HepG2 (cell line): ENCODE measurements at regions not wholly inside any gene's neighbourhood (a gene's known extent, or its start where the extent isn't known, plus 50 kb on each side); places are given as distances from the start of the nearest gene placed in this dataset.

Experiments
- ATAC-seq: fragments of 200-7000 bp; cut with Tn5 transposase; 3 replicates; pipeline ENCODE4 v1.9.1; 2020; ENCODE audit warnings: mild to moderate bottlenecking, moderate library complexity
- BruUV-seq: library from RNA; stranded (reverse); fragments of 400-500 nt; replicated peaks from 2 replicates; lab custom pipeline; 2021; lab: Mats Ljungman, UMichigan
- CTCF ChIA-PET: fragments of 300-600 bp; formaldehyde crosslinking; extraction: SDS; loops from one replicate; lab custom pipeline; 2021; ENCODE audit warnings: low total read pairs, inconsistent platforms, low intra/inter-chr PET ratio; lab: Yijun Ruan, JAX
- POLR2A ChIA-PET: fragments of 350-600 bp; sonication (Branson Sonifier 250); formaldehyde crosslinking; loops from one replicate; lab custom pipeline; 2020; ENCODE audit warnings: antibody characterized with exemption, inconsistent platforms; lab: Yijun Ruan, JAX
- DNase-seq: peaks from one replicate; pipeline ENCODE4 v3.0.0-alpha.2; 2015; ENCODE audit warnings: low spot score
- FAIRE-seq: peaks from 3 replicates; lab custom pipeline; 2011; peaks lifted over from hg19 to GRCh38; lab: Jason Lieb, UNC
- H2AFZ ChIP-seq: one replicate; pipeline ENCODE4 v1.6.1; 2011; ENCODE audit warnings: low read length, inconsistent platforms
- H3K27ac ChIP-seq: fragments of 300-600 bp; 3 replicates; pipeline ENCODE4 v1.8.0; 2011; ENCODE audit warnings: mixed run types, mild to moderate bottlenecking, mixed read lengths, low read length, inconsistent platforms; ENCODE audit not compliant: insufficient read depth; ENCODE audit errors: extremely low read length
- H3K27me3 ChIP-seq, 2 experiments: fragments of 200-600 bp in 1 of 2; 2 replicates in 1 of 2; 3 replicates in 1 of 2; pipeline versions ENCODE4 v1.6.0 to v1.8.0; 2011; ENCODE audit warnings: low read length in 2 of 2, mild to moderate bottlenecking in 2 of 2, moderate library complexity in 2 of 2, inconsistent platforms in 1 of 2; ENCODE audit not compliant: insufficient read depth in 2 of 2, control insufficient read depth in 1 of 2
- H3K36me3 ChIP-seq, 2 experiments: fragments of 200-600 bp in 1 of 2; replicated peaks in 1 of 2; 2 replicates in 1 of 2; 3 replicates in 1 of 2; pipeline versions ENCODE4 v1.5.1 to v1.8.0; 2011; ENCODE audit warnings: low read length in 2 of 2, inconsistent platforms in 1 of 2; ENCODE audit not compliant: insufficient read depth in 2 of 2, control insufficient read depth in 1 of 2
- H3K4me1 ChIP-seq: 2 replicates; pipeline ENCODE4 v1.5.1; 2012; ENCODE audit warnings: low read length, inconsistent platforms; ENCODE audit not compliant: insufficient read depth
- H3K4me2 ChIP-seq: 2 replicates; pipeline ENCODE4 v1.6.0; 2011; ENCODE audit warnings: low read depth, low read length, inconsistent platforms
- H3K4me3 ChIP-seq, 3 experiments: fragments of 200-600 bp in 1 of 3; sonication (generic), shearing (Covaris generic) in 1 of 3; replicated peaks in 1 of 3; 2 replicates each; pipeline ENCODE4 v1.5.1; 2011 to 2016; ENCODE audit warnings: low read length in 3 of 3, inconsistent platforms in 2 of 3, low read depth in 2 of 3, mild to moderate bottlenecking in 2 of 3, control low read depth in 1 of 3, mixed read lengths in 1 of 3; ENCODE audit not compliant: insufficient read depth in 1 of 3
- H3K79me2 ChIP-seq: one replicate; pipeline ENCODE4 v1.6.1; 2011; ENCODE audit warnings: low read length, inconsistent platforms; ENCODE audit not compliant: insufficient read depth
- H3K9ac ChIP-seq: 2 replicates; pipeline ENCODE4 v1.6.0; 2011; ENCODE audit warnings: mild to moderate bottlenecking, low read depth, low read length, inconsistent platforms; ENCODE audit not compliant: insufficient read depth
- H3K9me3 ChIP-seq: 2 replicates; pipeline ENCODE4 v1.5.1; 2012; ENCODE audit warnings: mild to moderate bottlenecking, low read length
- H4K20me1 ChIP-seq: 2 replicates; pipeline ENCODE4 v1.6.0; 2011; ENCODE audit warnings: inconsistent platforms, mild to moderate bottlenecking, low read length, moderate library complexity; ENCODE audit not compliant: insufficient read depth
- AGO1 ChIP-seq: fragments of 200-400 bp; formaldehyde crosslinking; IDR thresholded peaks from 2 replicates; pipeline ENCODE4 v1.6.1; 2017; ENCODE audit warnings: mild to moderate bottlenecking, low read depth, low read length, moderate library complexity; ENCODE audit not compliant: poor library complexity, severe bottlenecking
- ATAD3A ChIP-seq: sonication (generic); formaldehyde crosslinking; IDR thresholded peaks from 2 replicates; pipeline ENCODE4 v1.4.0; 2020; ENCODE audit warnings: missing genetic modification reagents
- BORCS8-MEF2B ChIP-seq: sonication (generic); formaldehyde crosslinking; IDR thresholded peaks from 2 replicates; pipeline ENCODE4 v1.8.0; 2022; ENCODE audit warnings: mild to moderate bottlenecking, missing genetic modification reagents
- BRD4 ChIP-seq: sonication (generic); formaldehyde crosslinking; IDR thresholded peaks from 2 replicates; pipeline ENCODE4 v1.4.0; 2020; ENCODE audit warnings: missing genetic modification reagents
- HHEX ChIP-seq: IDR thresholded peaks from 2 replicates; pipeline ENCODE4 v1.6.1; 2016; ENCODE audit warnings: control low read depth
- HNRNPL ChIP-seq: fragments of 200-400 bp; formaldehyde crosslinking; IDR thresholded peaks from 2 replicates; pipeline ENCODE4 v1.6.1; 2017; ENCODE audit warnings: mild to moderate bottlenecking, low read depth, low read length
- MED13 ChIP-seq: sonication (generic); formaldehyde crosslinking; IDR thresholded peaks from 2 replicates; pipeline ENCODE4 v1.5.0; 2020; ENCODE audit warnings: missing genetic modification reagents
- NBN ChIP-seq: fragments of 450-650 bp; conservative IDR thresholded peaks from 2 replicates; pipeline ENCODE4 v1.6.1; 2017
- NFIC ChIP-seq: IDR thresholded peaks from 2 replicates; pipeline ENCODE4 v1.6.1; 2012; ENCODE audit warnings: mild to moderate bottlenecking, low read length, inconsistent platforms
- NPAS2 ChIP-seq: sonication (generic); formaldehyde crosslinking; IDR thresholded peaks from 2 replicates; pipeline ENCODE4 v1.8.0; 2022; ENCODE audit warnings: mild to moderate bottlenecking, missing genetic modification reagents, borderline replicate concordance
- PHB2 ChIP-seq: fragments of 450-650 bp; IDR thresholded peaks from 2 replicates; pipeline ENCODE4 v1.6.1; 2018; ENCODE audit not compliant: partially characterized antibody
- PHF8 ChIP-seq: sonication (generic); formaldehyde crosslinking; IDR thresholded peaks from 2 replicates; pipeline ENCODE4 v1.5.0; 2020; ENCODE audit warnings: missing genetic modification reagents
- RAD51 ChIP-seq: fragments of 450-650 bp; IDR thresholded peaks from 2 replicates; pipeline ENCODE4 v1.6.1; 2016; ENCODE audit warnings: borderline replicate concordance
- RFXANK ChIP-seq: IDR thresholded peaks from 2 replicates; pipeline ENCODE4 v1.6.1; 2016
- TBP ChIP-seq: sonication (generic); formaldehyde crosslinking; IDR thresholded peaks from 2 replicates; pipeline ENCODE4 v1.5.0; 2020; ENCODE audit warnings: missing genetic modification reagents
- TOE1 ChIP-seq: sonication (generic); formaldehyde crosslinking; IDR thresholded peaks from 2 replicates; pipeline ENCODE4 v1.4.0; 2020; ENCODE audit warnings: mild to moderate bottlenecking, missing genetic modification reagents
- ZFY ChIP-seq: sonication (generic); formaldehyde crosslinking; IDR thresholded peaks from 2 replicates; pipeline ENCODE4 v1.4.0; 2020; ENCODE audit warnings: missing genetic modification reagents
- ZKSCAN8 ChIP-seq: IDR thresholded peaks from 2 replicates; pipeline ENCODE4 v1.6.1; 2016; ENCODE audit warnings: borderline replicate concordance, missing genetic modification reagents, missing compliant biosample characterization
- ZNF431 ChIP-seq: sonication (generic); formaldehyde crosslinking; IDR thresholded peaks from 2 replicates; pipeline ENCODE4 v1.9.0; 2022; ENCODE audit warnings: missing genetic modification reagents, low read depth, mild to moderate bottlenecking, borderline replicate concordance
- ZNF672 ChIP-seq: sonication (generic); formaldehyde crosslinking; IDR thresholded peaks from 2 replicates; pipeline ENCODE4 v1.8.1; 2022; ENCODE audit warnings: missing genetic modification reagents
- WGBS: methylation state at CpG from one replicate; pipeline ENCODE4 v1.1.6; 2017; ENCODE audit warnings: low lambda C conversion rate; 5-methylcytosine and 5-hydroxymethylcytosine counted together
- in situ Hi-C: cut with HindIII; loops from 2 replicates; pipeline ENCODE4 v1.10.0; 2017; ENCODE audit warnings: low pct_unique_long_range_greater_than_20kb; ENCODE audit not compliant: extremely low pct_ligation_motif_present
- intact Hi-C: fragments of 100-400 bp; cut with micrococcal nuclease; formaldehyde crosslinking; loops from one replicate; pipeline ENCODE4 v1.10.0; 2022; ENCODE audit not compliant: unreplicated experiment
- TF ChIP-seq, protein P1 (sequence below): sonication (generic); formaldehyde crosslinking; IDR thresholded peaks from 2 replicates; pipeline ENCODE4 v1.4.0; 2020; ENCODE audit warnings: missing genetic modification reagents
- TF ChIP-seq, protein P2 (sequence below): sonication (generic); formaldehyde crosslinking; IDR thresholded peaks from 2 replicates; pipeline ENCODE4 v1.9.0; 2022; ENCODE audit warnings: low read depth, missing genetic modification reagents
- TF ChIP-seq, protein P3 (sequence below): sonication (generic); formaldehyde crosslinking; IDR thresholded peaks from 2 replicates; pipeline ENCODE4 v1.5.0; 2020; ENCODE audit warnings: missing genetic modification reagents
- TF ChIP-seq, protein P4 (sequence below): sonication (generic); formaldehyde crosslinking; IDR thresholded peaks from 2 replicates; pipeline ENCODE4 v1.8.0; 2022; ENCODE audit warnings: missing genetic modification reagents, mild to moderate bottlenecking, borderline replicate concordance

DNA sequence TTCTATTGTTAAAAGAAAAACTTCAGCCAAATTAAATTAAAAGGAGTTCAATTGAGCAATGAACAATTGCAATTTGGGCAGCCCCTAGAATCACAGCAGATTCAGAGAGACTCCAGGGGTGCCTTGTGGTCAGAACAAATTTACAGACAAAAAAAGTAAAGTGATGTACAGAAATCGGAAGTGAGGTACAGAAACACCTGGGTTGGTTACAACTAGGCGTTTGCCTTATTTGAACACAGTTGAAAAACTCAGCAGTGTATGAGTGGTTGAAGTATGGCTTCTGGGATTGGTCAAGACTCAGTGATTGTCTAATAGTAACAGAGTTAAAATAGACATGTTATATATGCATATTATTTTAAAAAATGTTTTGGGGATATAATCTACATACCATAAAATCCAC lies 98.5 kb upstream of the ZSWIM2 start (continued):
- TF ChIP-seq MED13 (CRISPR knock-in tag) (no peak), NFIC (no peak), NBN (no peak), ZNF672 (CRISPR knock-in tag) (no peak), BORCS8-MEF2B (CRISPR knock-in tag) (no peak), TBP (CRISPR knock-in tag) (no peak), ATAD3A (no peak), NPAS2 (CRISPR knock-in tag) (no peak)

DNA sequence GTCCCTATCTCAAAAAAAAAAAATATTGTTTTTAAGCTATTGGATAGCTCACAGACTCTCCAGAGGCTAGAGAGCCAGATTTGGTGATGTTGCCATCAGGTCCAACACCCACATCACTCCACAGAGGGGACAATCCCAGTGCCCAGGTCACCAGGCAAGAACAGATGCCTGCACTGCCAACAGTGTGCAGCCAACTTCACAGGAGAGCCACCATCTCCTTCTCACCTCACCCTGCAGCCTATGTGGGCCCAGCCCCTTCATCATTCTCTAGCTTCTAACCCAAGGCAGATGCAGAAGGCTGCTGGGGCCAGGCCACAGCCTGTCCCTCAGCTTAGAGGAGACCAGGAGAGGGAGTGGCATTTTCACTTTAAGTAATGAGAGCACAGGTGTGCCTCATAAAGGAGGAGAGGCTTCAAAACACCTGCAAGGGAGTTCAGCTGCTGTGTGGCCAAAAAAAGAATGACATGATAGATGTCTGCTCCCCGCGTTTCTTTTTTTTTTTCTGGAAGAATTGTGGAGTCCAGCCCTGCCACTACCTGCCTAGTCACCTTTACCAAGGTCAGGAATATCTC lies 98.0 kb upstream of the ZSWIM2 start:
- H3K36me3 ChIP-seq, result no peaks in the 10 kb centered on the region
- intact Hi-C loops, result no loop called here
- H3K4me1 ChIP-seq, result no peaks in the 10 kb centered on the region
- no TSS peak for BruUV-seq
- DNase-seq (no peak), ATAC-seq (no peak), FAIRE-seq (no peak)
- in situ Hi-C loops, result no loop called here
- H3K27me3 ChIP-seq, result no peaks in the 10 kb centered on the region
- H4K20me1 ChIP-seq, result no peaks in the 10 kb centered on the region
- H3K27ac ChIP-seq, result no peak overlapping the region
- H3K79me2 ChIP-seq, result no peaks in the 10 kb centered on the region
- POLR2A ChIA-PET, result no interaction called here
- WGBS, result 23% methylated on average over 2 of the region's 2 CpGs
- H3K9me3 ChIP-seq, result no peaks in the 10 kb centered on the region
- H3K9ac ChIP-seq, result no peak overlapping the region
- CTCF ChIA-PET, result no interaction called here
- no peak overlapping the region for H2AFZ ChIP-seq
- H3K4me3 ChIP-seq, result no peak overlapping the region
- no peak overlapping the region for H3K4me2 ChIP-seq
- TF ChIP-seq BRD4 (CRISPR knock-in tag), result no peak
- TF ChIP-seq, protein P1, sequence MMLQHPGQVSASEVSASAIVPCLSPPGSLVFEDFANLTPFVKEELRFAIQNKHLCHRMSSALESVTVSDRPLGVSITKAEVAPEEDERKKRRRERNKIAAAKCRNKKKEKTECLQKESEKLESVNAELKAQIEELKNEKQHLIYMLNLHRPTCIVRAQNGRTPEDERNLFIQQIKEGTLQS (CRISPR knock-in tag), result no peak
- no peak for TF ChIP-seq AGO1
- no peak for TF ChIP-seq HHEX
- TF ChIP-seq TOE1 (CRISPR knock-in tag), result no peak
- TF ChIP-seq, protein P2, sequence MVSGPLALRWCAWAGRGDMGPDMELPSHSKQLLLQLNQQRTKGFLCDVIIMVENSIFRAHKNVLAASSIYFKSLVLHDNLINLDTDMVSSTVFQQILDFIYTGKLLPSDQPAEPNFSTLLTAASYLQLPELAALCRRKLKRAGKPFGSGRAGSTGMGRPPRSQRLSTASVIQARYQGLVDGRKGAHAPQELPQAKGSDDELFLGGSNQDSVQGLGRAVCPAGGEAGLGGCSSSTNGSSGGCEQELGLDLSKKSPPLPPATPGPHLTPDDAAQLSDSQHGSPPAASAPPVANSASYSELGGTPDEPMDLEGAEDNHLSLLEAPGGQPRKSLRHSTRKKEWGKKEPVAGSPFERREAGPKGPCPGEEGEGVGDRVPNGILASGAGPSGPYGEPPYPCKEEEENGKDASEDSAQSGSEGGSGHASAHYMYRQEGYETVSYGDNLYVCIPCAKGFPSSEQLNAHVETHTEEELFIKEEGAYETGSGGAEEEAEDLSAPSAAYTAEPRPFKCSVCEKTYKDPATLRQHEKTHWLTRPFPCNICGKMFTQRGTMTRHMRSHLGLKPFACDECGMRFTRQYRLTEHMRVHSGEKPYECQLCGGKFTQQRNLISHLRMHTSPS (CRISPR knock-in tag), result no peak
- no peak for TF ChIP-seq RFXANK (CRISPR knock-in tag)
- TF ChIP-seq, protein P3, sequence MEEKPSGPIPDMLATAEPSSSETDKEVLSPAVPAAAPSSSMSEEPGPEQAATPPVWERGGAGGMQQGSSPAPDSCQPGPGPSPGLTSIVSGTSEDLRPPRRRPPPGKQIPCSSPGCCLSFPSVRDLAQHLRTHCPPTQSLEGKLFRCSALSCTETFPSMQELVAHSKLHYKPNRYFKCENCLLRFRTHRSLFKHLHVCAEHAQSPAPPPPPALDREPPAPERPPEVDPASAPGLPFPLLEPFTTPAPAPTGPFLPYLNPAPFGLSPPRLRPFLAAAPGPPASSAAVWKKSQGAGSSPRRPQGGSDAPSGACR (CRISPR knock-in tag), result no peak
- TF ChIP-seq PHB2, result no peak
- TF ChIP-seq ZFY (CRISPR knock-in tag), result no peak
- TF ChIP-seq, protein P4, sequence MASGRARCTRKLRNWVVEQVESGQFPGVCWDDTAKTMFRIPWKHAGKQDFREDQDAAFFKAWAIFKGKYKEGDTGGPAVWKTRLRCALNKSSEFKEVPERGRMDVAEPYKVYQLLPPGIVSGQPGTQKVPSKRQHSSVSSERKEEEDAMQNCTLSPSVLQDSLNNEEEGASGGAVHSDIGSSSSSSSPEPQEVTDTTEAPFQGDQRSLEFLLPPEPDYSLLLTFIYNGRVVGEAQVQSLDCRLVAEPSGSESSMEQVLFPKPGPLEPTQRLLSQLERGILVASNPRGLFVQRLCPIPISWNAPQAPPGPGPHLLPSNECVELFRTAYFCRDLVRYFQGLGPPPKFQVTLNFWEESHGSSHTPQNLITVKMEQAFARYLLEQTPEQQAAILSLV, result no peak
- no peak for TF ChIP-seq RAD51
- no peak for TF ChIP-seq ZNF431 (CRISPR knock-in tag)
- TF ChIP-seq PHF8 (CRISPR knock-in tag), result no peak
- TF ChIP-seq ZKSCAN8 (CRISPR knock-in tag), result no peak
- no peak for TF ChIP-seq HNRNPL
